ENCODE measurements at regions not wholly inside any gene's neighbourhood (a gene's known extent, or its start where the extent isn't known, plus 50 kb on each side); places are given as distances from the start of the nearest gene placed in this dataset.

- BruUV-seq (replicated peaks): no TSS peak
- Histone ChIP-seq H3K27ac (ENCODE audit: extremely low read depth, low read depth, low read length) (no peak overlapping the region), H3K9me1 (ENCODE audit: control insufficient read depth, insufficient read depth, low read length) (no peaks in the 10 kb centered on the region), H3K4me2 (ENCODE audit: insufficient read depth, low read length) (no peak overlapping the region), H3K4me3 (no peak overlapping the region), H3K4me1 (replicated peaks in 1 of 2; ENCODE audit: control insufficient read depth in 2 of 2, insufficient read depth in 2 of 2, low read length in 2 of 2) (no peaks in the 10 kb centered on the region), H4K20me1 (replicated peaks; ENCODE audit: control insufficient read depth, insufficient read depth, low read length) (no peaks in the 10 kb centered on the region), H3K9ac (ENCODE audit: insufficient read depth in 1 of 2, low read depth in 2 of 2, low read length in 2 of 2) (no peak overlapping the region), H3K27me3 (ENCODE audit: control insufficient read depth in 2 of 2, insufficient read depth in 2 of 2, low read length in 2 of 2) (no peaks in the 10 kb centered on the region), H3K36me3 (ENCODE audit: control insufficient read depth, insufficient read depth, low read length) (no peaks in the 10 kb centered on the region), H2AFZ (ENCODE audit: low read depth, low read length) (no peak overlapping the region), H3K9me3 (replicated peaks; ENCODE audit: control insufficient read depth, insufficient read depth, low read depth, low read length) (no peaks in the 10 kb centered on the region), H3K79me2 (ENCODE audit: control insufficient read depth, insufficient read depth, low read length) (no peaks in the 10 kb centered on the region)
- FAIRE-seq: no peak
- ATAC-seq: no peak
- ChIA-PET POLR2A (no interaction called here), CTCF (ENCODE audit: low intra/inter-chr PET ratio) (no interaction called here)
- DNase-seq (ENCODE audit: extremely low read depth in 1 of 4, low spot score in 3 of 4): no peak
- 2% methylated on average over 4 of the region's 4 CpGs for WGBS (ENCODE audit: insufficient coverage, low coverage, missing lambda C conversion rate)
- in situ Hi-C loops (cut with MboI): no loop called here
- intact Hi-C loops (cut with micrococcal nuclease): no loop called here
- TF ChIP-seq PKNOX1 (IDR thresholded peaks at IDR 0.05) (no peak), ZNF175 (CRISPR knock-in tag; IDR thresholded peaks at IDR 0.05; ENCODE audit: low read depth) (no peak), HMBOX1 (IDR thresholded peaks at IDR 0.05) (no peak), ZBTB1 (CRISPR knock-in tag; IDR thresholded peaks at IDR 0.05; ENCODE audit: borderline replicate concordance, low read depth) (no peak), SIX5 (IDR thresholded peaks at IDR 0.05; ENCODE audit: borderline replicate concordance in 1 of 2, insufficient read depth in 1 of 2, low read depth in 1 of 2, low read length in 2 of 2) (no peak), RREB1 (CRISPR knock-in tag; IDR thresholded peaks at IDR 0.05) (no peak), POLR2B (IDR thresholded peaks at IDR 0.05; ENCODE audit: low read depth, partially characterized antibody) (no peak), ELF1 (tag; IDR thresholded peaks at IDR 0.05) (no peak), ZNF696 (CRISPR knock-in tag; conservative IDR thresholded peaks at IDR 0.05) (no peak), NCOR1 (IDR thresholded peaks at IDR 0.05) (no peak), RFX5 (IDR thresholded peaks at IDR 0.05; ENCODE audit: low read depth, low read length) (no peak)
- TF ChIP-seq, protein P1, sequence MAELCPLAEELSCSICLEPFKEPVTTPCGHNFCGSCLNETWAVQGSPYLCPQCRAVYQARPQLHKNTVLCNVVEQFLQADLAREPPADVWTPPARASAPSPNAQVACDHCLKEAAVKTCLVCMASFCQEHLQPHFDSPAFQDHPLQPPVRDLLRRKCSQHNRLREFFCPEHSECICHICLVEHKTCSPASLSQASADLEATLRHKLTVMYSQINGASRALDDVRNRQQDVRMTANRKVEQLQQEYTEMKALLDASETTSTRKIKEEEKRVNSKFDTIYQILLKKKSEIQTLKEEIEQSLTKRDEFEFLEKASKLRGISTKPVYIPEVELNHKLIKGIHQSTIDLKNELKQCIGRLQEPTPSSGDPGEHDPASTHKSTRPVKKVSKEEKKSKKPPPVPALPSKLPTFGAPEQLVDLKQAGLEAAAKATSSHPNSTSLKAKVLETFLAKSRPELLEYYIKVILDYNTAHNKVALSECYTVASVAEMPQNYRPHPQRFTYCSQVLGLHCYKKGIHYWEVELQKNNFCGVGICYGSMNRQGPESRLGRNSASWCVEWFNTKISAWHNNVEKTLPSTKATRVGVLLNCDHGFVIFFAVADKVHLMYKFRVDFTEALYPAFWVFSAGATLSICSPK (IDR thresholded peaks at IDR 0.05; ENCODE audit: borderline replicate concordance): no peak
These were observed 505.9 kb downstream of the SI start for GRCh38 chr3:164572436-164572835.
